ENCODE measurements at regions not wholly inside any gene's neighbourhood (a gene's known extent, or its start where the extent isn't known, plus 50 kb on each side); places are given as distances from the start of the nearest gene placed in this dataset.

- no peak for DNase-seq (ENCODE audit: low spot score)
These were observed 373.7 kb downstream of the SOCS6 start for GRCh38 chr18:70662588-70662987.

GRCh38 chr18:70659036-70659925 lies 370.4 kb downstream of the SOCS6 start:
- peak; percentile 68 for DNase-seq (ENCODE audit: low spot score)

- no peak for DNase-seq (ENCODE audit: low spot score)
These were observed 364.8 kb downstream of the SOCS6 start for GRCh38 chr18:70653671-70654070.

- no peak for DNase-seq (ENCODE audit: low spot score)
These were observed 362.0 kb downstream of the SOCS6 start for GRCh38 chr18:70650878-70651277.

- DNase-seq (ENCODE audit: low spot score) = no peak
These were observed 360.8 kb downstream of the SOCS6 start for GRCh38 chr18:70649683-70650082.

- DNase-seq (ENCODE audit: low spot score) = no peak
These were observed 357.1 kb downstream of the SOCS6 start for GRCh38 chr18:70645971-70646370.

- DNase-seq (ENCODE audit: low spot score) = no peak
These were observed 355.0 kb downstream of the SOCS6 start for GRCh38 chr18:70643812-70644211.

GRCh38 chr18:70641156-70641775 lies 352.4 kb downstream of the SOCS6 start:
- DNase-seq (ENCODE audit: low spot score) = no peak

GRCh38 chr18:70640336-70640887 lies 351.6 kb downstream of the SOCS6 start:
- DNase-seq (ENCODE audit: low spot score) = no peak

- no peak for DNase-seq (ENCODE audit: low spot score)
These were observed 348.1 kb downstream of the SOCS6 start for GRCh38 chr18:70636991-70637390.

- DNase-seq (ENCODE audit: low spot score) = no peak
These were observed 345.8 kb downstream of the SOCS6 start for GRCh38 chr18:70634576-70635147.

GRCh38 chr18:70627182-70627802 lies 338.4 kb downstream of the SOCS6 start:
- DNase-seq (ENCODE audit: low spot score) = no peak

- DNase-seq (ENCODE audit: low spot score) = no peak
These were observed 334.0 kb downstream of the SOCS6 start for GRCh38 chr18:70622622-70623419.

- peak; percentile 52 for DNase-seq (ENCODE audit: low spot score)
These were observed 332.9 kb downstream of the SOCS6 start for GRCh38 chr18:70621710-70622109.

GRCh38 chr18:70620837-70621612 lies 332.2 kb downstream of the SOCS6 start:
- no peak for DNase-seq (ENCODE audit: low spot score)

- DNase-seq (ENCODE audit: low spot score) = no peak
These were observed 328.3 kb downstream of the SOCS6 start for GRCh38 chr18:70617020-70617763.

GRCh38 chr18:70600225-70600925 lies 311.5 kb downstream of the SOCS6 start:
- DNase-seq (ENCODE audit: low spot score) = no peak

GRCh38 chr18:70598406-70598805 lies 309.6 kb downstream of the SOCS6 start:
- no peak for DNase-seq (ENCODE audit: low spot score)

- no peak for DNase-seq (ENCODE audit: low spot score)
These were observed 294.1 kb downstream of the SOCS6 start for GRCh38 chr18:70582981-70583380.
